Adrenal gland (tissue), 5 donors: ENCODE measurements at regions not wholly inside any gene's neighbourhood (a gene's known extent, or its start where the extent isn't known, plus 50 kb on each side); places are given as distances from the start of the nearest gene placed in this dataset.

ENCODE experiments used
- CTCF ChIP-seq, 6 experiments: fragments of 450-650 bp in 4 of 6; fragments of 200-600 bp in 2 of 6; sonication (generic) in 1 of 6; IDR thresholded peaks; 1 replicate in 5 of 6; 2 replicates in 1 of 6; pipeline versions ENCODE4 v1.5.1 to v1.8.0; 2016 to 2021; ENCODE audit warnings: antibody characterized with exemption in 6 of 6, mild to moderate bottlenecking in 2 of 6, moderate library complexity in 1 of 6
- POLR2A ChIP-seq, 2 donors: fragments of 450-650 bp; IDR thresholded peaks; one replicate each; pipeline ENCODE4 v1.6.1; 2017; ENCODE audit warnings: antibody characterized with exemption in 2 of 2, mild to moderate bottlenecking in 2 of 2, moderate library complexity in 1 of 2
- donor health status: DM: no; HTN: no; CAD: no.

- TF ChIP-seq CTCF (IDR thresholded peaks at IDR 0.05), result no peak
- no peak for TF ChIP-seq POLR2A (IDR thresholded peaks at IDR 0.05)
Measured at GRCh38 chr2:6237039-6237660, 545.0 kb downstream of the SOX11 start.
